ENCODE measurements at regions not wholly inside any gene's neighbourhood (a gene's known extent, or its start where the extent isn't known, plus 50 kb on each side); places are given as distances from the start of the nearest gene placed in this dataset.

DNA sequence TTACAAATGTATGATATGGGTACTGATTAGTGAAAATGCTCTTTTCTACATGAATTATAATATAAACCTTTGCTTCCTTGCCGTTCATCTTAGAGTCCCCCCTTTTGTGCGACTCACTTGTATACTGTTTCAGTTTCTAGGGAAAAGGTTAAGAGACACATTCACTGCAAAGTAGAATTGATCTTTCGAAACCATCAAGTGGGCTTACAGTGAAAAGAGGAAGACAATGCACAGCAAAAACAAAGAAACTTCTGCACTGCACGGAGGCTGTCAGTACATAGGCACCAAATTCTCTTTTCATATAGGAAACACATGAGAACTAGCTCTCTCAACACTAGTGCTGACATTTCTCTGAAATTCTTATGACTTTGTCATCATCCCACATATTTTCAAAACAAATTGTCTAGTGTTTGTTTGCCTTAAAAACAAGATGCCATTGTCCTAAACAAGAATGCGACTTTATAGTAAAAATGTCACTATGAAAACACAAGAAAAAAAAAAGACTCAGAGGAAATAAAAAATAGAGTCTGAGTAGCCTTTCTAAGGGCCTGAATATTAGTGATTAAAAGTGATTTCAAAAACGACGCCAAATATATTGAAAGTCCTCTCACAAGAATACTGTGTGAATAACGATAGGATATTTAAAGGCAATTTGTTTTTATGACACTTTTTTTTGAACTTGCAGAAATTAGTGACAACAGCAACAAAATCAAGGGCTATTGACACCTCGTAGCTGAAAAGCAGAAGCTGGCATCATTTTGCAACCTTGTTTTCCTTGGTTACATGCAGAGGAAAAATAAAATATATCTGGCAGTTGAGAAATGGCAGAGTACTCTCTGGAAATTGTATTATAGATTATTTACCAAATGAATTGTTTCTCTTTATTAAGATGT, 827.0 kb downstream of the BCL11A start:
- no peak overlapping the region for H3K14ac ChIP-seq (ENCODE audit: insufficient read length)
- no peak overlapping the region for H3K27ac ChIP-seq (ENCODE audit: low read depth, low read length)
- no peak overlapping the region for H2BK12ac ChIP-seq (ENCODE audit: low read depth, low read length)
- H3K27me3 ChIP-seq (replicated peaks in 1 of 4; ENCODE audit: control insufficient read depth in 3 of 4, extremely low read depth in 1 of 4, insufficient read depth in 3 of 4, low read length in 3 of 4): no peaks in the 10 kb centered on the region
- POLR2A ChIA-PET (ENCODE audit: partially characterized antibody): no interaction called here
- H4K8ac ChIP-seq (ENCODE audit: extremely low read depth, insufficient read depth, low read length): no peak overlapping the region
- no peak overlapping the region for H3K4ac ChIP-seq (replicated peaks; ENCODE audit: insufficient read length, low read depth, low read length)
- no peak overlapping the region for H3K56ac ChIP-seq (replicated peaks; ENCODE audit: insufficient read length, low read depth, low read length)
- H4K20me1 ChIP-seq (replicated peaks in 1 of 2; ENCODE audit: control insufficient read depth in 1 of 2, insufficient read depth in 2 of 2, low read length in 2 of 2): no peaks in the 10 kb centered on the region
- H3K4me1 ChIP-seq (replicated peaks in 1 of 4; ENCODE audit: control insufficient read depth in 3 of 4, insufficient read depth in 4 of 4, low read length in 3 of 4): 0 out of 7 replicates have a peak, but pooled peaks cover 0 to 2% (median 0%) of the 10 kb centered on the region in 4 experiments
- TF ChIP-seq RXRA (IDR thresholded peaks at IDR 0.05; ENCODE audit: insufficient read depth, low read depth, low read length) (no peak), CBX8 (IDR thresholded peaks at IDR 0.05; ENCODE audit: borderline replicate concordance, low read depth, low read length) (no peak)
- DNase-seq (ENCODE audit: low read depth in 1 of 2, low spot score in 2 of 2) (no peak), FAIRE-seq (no peak)
- H3K79me2 ChIP-seq (ENCODE audit: control insufficient read depth in 1 of 2, insufficient read depth in 2 of 2, low read length in 2 of 2): no peaks in the 10 kb centered on the region
- H4K91ac ChIP-seq (replicated peaks; ENCODE audit: insufficient read length, low read length): no peak overlapping the region
- no peak overlapping the region for H2BK120ac ChIP-seq (replicated peaks; ENCODE audit: low read depth, low read length)
- no peak overlapping the region for H2BK15ac ChIP-seq (ENCODE audit: low read length)
- no peak overlapping the region for H3K9ac ChIP-seq (replicated peaks in 1 of 4; ENCODE audit: extremely low read depth in 1 of 4, low read depth in 3 of 4, low read length in 3 of 4)
- no peak overlapping the region for H2BK5ac ChIP-seq (ENCODE audit: low read depth, low read length)
- H3K18ac ChIP-seq (ENCODE audit: extremely low read depth, low read length): no peak overlapping the region
- no peak overlapping the region for H2AFZ ChIP-seq (ENCODE audit: low read length)
- no peaks in the 10 kb centered on the region for H3K36me3 ChIP-seq (ENCODE audit: control insufficient read depth in 2 of 4, insufficient read depth in 4 of 4, low read length in 3 of 4)
- no peak overlapping the region for H3K23ac ChIP-seq (ENCODE audit: insufficient read length)
- no peak overlapping the region for H2BK20ac ChIP-seq (ENCODE audit: low read length)
- no peaks in the 10 kb centered on the region for H3K23me2 ChIP-seq (ENCODE audit: low read depth, low read length)
- H4K5ac ChIP-seq (ENCODE audit: insufficient read length, low read depth, low read length): no peak overlapping the region
- no peak overlapping the region for H3K4me2 ChIP-seq (ENCODE audit: insufficient read depth in 1 of 2, low read depth in 2 of 2, low read length in 2 of 2)
- CTCF ChIA-PET (ENCODE audit: partially characterized antibody): interaction anchor here (0.9 kb wide), 1 partner anchor 33 kb away, joined by 3 read pairs; no protein-coding TSS in a partner anchor
- 88% methylated on average over 9 of the region's 9 CpGs; no CpG with 5 or more reads in 1 of the 2 experiments for WGBS, 2 experiments (ENCODE audit: extremely low coverage in 1 of 2, insufficient coverage in 1 of 2, insufficient read length in 1 of 2, insufficient replicate concordance in 2 of 2, low coverage in 1 of 2, low lambda C conversion rate in 2 of 2, missing lambda C conversion rate in 1 of 2)
- H3K9me3 ChIP-seq (ENCODE audit: insufficient read depth in 2 of 2, low read depth in 1 of 2, low read length in 1 of 2): no peaks in the 10 kb centered on the region
- no peak overlapping the region for H3K4me3 ChIP-seq (ENCODE audit: extremely low read depth in 1 of 4, insufficient read depth in 2 of 4, low read depth in 3 of 4, low read length in 4 of 4)
- H2AK5ac ChIP-seq (ENCODE audit: low read depth, low read length): no peak overlapping the region
- H3K79me1 ChIP-seq (ENCODE audit: low read depth, low read length): no peaks in the 10 kb centered on the region
